Cardiac fibroblast (primary cell): ENCODE measurements at regions not wholly inside any gene's neighbourhood (a gene's known extent, or its start where the extent isn't known, plus 50 kb on each side); places are given as distances from the start of the nearest gene placed in this dataset.

Experiments used
- DNase-seq, 2 donors: peaks; one replicate each; pipeline versions ENCODE4 v3.0.0 to v3.0.0-alpha.2; 2010; ENCODE audit warnings: low read depth in 2 of 2
- H3K4me3 ChIP-seq, 2 donors: replicated peaks in 1 of 2; 1 replicate in 1 of 2; 2 replicates in 1 of 2; pipeline ENCODE4 v1.5.1; 2011; ENCODE audit warnings: low read depth in 2 of 2, low read length in 2 of 2, mild to moderate bottlenecking in 2 of 2, moderate library complexity in 1 of 2
- TF ChIP-seq, protein P1 (sequence below): IDR thresholded peaks from one replicate; pipeline ENCODE4 v1.5.1; 2011; ENCODE audit warnings: low read depth, mild to moderate bottlenecking, low read length, inconsistent platforms

DNA sequence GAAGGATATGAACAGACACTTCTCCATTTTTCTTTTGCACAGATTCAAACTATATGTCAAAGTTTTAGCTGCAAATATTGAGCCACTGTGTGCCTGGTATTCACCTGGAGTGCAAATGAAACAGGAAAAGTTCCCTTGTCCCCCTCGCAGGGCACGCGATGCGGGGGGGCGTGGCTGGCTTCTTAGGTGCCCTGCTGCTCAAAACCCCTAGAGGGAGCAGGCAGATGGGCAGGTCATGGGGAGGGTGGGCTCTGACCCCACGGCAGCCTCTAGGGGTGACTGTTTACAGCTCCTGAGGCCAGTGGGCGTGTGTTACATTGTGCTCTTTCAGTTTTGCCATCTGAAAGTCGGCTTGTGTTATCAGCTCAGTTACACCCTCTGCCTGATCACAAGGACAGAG lies 931.2 kb upstream of the B3GALT2 start:
- DNase-seq = no peak
- TF ChIP-seq, protein P1, sequence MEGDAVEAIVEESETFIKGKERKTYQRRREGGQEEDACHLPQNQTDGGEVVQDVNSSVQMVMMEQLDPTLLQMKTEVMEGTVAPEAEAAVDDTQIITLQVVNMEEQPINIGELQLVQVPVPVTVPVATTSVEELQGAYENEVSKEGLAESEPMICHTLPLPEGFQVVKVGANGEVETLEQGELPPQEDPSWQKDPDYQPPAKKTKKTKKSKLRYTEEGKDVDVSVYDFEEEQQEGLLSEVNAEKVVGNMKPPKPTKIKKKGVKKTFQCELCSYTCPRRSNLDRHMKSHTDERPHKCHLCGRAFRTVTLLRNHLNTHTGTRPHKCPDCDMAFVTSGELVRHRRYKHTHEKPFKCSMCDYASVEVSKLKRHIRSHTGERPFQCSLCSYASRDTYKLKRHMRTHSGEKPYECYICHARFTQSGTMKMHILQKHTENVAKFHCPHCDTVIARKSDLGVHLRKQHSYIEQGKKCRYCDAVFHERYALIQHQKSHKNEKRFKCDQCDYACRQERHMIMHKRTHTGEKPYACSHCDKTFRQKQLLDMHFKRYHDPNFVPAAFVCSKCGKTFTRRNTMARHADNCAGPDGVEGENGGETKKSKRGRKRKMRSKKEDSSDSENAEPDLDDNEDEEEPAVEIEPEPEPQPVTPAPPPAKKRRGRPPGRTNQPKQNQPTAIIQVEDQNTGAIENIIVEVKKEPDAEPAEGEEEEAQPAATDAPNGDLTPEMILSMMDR = peak; percentile 1
- no peak overlapping the region for H3K4me3 ChIP-seq

DNA sequence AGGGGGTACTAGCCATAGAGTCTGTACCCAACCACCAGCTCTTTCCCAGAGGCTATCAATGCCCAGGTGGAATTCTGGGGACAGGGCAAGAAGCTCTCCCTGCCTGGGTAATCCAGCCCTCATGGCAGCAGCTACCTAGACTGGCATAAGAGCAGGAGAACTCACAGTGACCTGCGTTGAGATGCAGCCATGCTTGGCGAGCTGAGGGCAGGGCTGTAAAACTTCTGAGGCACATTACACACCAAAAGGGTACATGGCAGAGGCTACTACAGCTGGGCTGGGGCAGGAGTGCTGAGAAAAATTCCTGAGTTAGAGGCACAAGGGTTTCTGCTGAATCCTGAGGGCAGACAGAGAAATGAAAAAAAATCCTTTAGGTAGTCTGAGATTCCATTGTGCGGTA lies 927.9 kb upstream of the B3GALT2 start:
- DNase-seq = no peak
- H3K4me3 ChIP-seq = no peak overlapping the region
- TF ChIP-seq, protein P1 = no peak

GRCh38 chr1:194105381-194105780 lies 919.0 kb upstream of the B3GALT2 start:
- H3K4me3 ChIP-seq = no peak overlapping the region
- no peak for DNase-seq
- TF ChIP-seq, protein P1 = no peak

DNA sequence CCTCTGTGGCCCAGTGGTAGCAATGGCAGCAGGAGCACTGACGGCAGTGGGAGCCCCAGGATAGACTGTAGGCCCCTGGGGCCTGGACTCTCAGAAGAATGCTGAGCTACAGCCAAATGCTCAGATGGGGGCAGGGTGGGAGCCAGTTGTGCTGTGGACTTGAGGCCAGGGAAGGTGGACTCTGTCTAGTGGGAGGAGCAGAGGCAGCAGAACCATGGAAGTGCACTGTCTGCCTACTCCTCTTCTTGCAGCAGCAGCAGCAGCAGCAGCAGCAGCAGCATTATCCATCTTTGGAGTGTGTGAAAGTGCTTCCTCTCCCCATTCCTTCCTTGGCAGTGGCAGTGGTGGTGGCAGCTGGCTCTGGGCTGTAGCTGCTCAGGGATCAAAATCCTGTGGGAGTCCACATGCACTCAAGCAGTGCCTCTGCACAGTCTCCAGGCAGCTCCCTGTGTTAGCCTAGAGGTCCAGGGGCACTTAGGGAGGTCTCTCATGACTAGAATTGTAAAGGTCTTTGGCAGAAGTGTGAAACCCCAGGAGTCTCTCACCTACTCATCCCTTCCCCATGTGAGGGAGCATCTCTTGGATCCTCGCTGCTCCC lies 917.9 kb upstream of the B3GALT2 start:
- DNase-seq = no peak
- H3K4me3 ChIP-seq = no peak overlapping the region
- TF ChIP-seq, protein P1 = no peak

- TF ChIP-seq, protein P1 = no peak
- no peak for DNase-seq
- no peak overlapping the region for H3K4me3 ChIP-seq
Measured at GRCh38 chr1:194103516-194104246, 917.3 kb upstream of the B3GALT2 start.

- TF ChIP-seq, protein P1 = no peak
- DNase-seq = no peak
- no peak overlapping the region for H3K4me3 ChIP-seq
Measured at GRCh38 chr1:194103101-194103500, 916.7 kb upstream of the B3GALT2 start.
